ENCODE measurements at regions not wholly inside any gene's neighbourhood (a gene's known extent, or its start where the extent isn't known, plus 50 kb on each side); places are given as distances from the start of the nearest gene placed in this dataset.

GRCh38 chr13:66089711-66090110 is 1140.4 kb downstream of the PCDH9 start:
- no peaks in the 10 kb centered on the region for H3K9me2 ChIP-seq (replicated peaks; ENCODE audit: insufficient read depth, low read length)
- no peak overlapping the region for H2AFZ ChIP-seq (ENCODE audit: low read length)

GRCh38 chr13:66087269-66087710 is 1142.8 kb downstream of the PCDH9 start:
- H3K4me3 ChIP-seq (ENCODE audit: low read length) = no peak overlapping the region
- H3K27ac ChIP-seq (ENCODE audit: low read length) = no peak overlapping the region
- H3K9ac ChIP-seq (ENCODE audit: low read length) = no peak overlapping the region
- H3K4me1 ChIP-seq (ENCODE audit: low read length) = no peaks in the 10 kb centered on the region
- no peaks in the 10 kb centered on the region for H3K79me2 ChIP-seq (ENCODE audit: low read length)
- H4K20me1 ChIP-seq (ENCODE audit: insufficient read depth, low read length) = no peaks in the 10 kb centered on the region
- H3K9me3 ChIP-seq (replicated peaks; ENCODE audit: insufficient read depth, low read length) = no peaks in the 10 kb centered on the region
- TF ChIP-seq EZH2phosphoT487 (IDR thresholded peaks at IDR 0.05; ENCODE audit: low read length) = no peak
- no peak for TF ChIP-seq CTCF (IDR thresholded peaks at IDR 0.05; ENCODE audit: low read length)
- TF ChIP-seq EZH2 (optimal IDR thresholded peaks at IDR 0.05; ENCODE audit: low read depth, low read length) = no peak
- no peak overlapping the region for H3K4me2 ChIP-seq (ENCODE audit: low read depth, low read length)
- H2AFZ ChIP-seq (ENCODE audit: low read length) = no peak overlapping the region
- no peaks in the 10 kb centered on the region for H3K27me3 ChIP-seq (replicated peaks; ENCODE audit: insufficient read depth, low read length)
- no peaks in the 10 kb centered on the region for H3K36me3 ChIP-seq (replicated peaks; ENCODE audit: insufficient read depth, low read length)
- H3F3A ChIP-seq (ENCODE audit: insufficient read depth, low read length) = no peaks in the 10 kb centered on the region
- no peaks in the 10 kb centered on the region for H3K9me2 ChIP-seq (replicated peaks; ENCODE audit: insufficient read depth, low read length)
- no peak for DNase-seq

More at GRCh38 chr13:66089711-66090110, 1140.4 kb downstream of the PCDH9 start:
- Histone ChIP-seq H3K9me3 (replicated peaks; ENCODE audit: insufficient read depth, low read length) (no peaks in the 10 kb centered on the region), H3K27ac (ENCODE audit: low read length) (no peak overlapping the region), H3K36me3 (replicated peaks; ENCODE audit: insufficient read depth, low read length) (no peaks in the 10 kb centered on the region), H3K4me3 (ENCODE audit: low read length) (no peak overlapping the region), H3F3A (ENCODE audit: insufficient read depth, low read length) (no peaks in the 10 kb centered on the region), H3K4me2 (ENCODE audit: low read depth, low read length) (no peak overlapping the region), H3K4me1 (ENCODE audit: low read length) (no peaks in the 10 kb centered on the region), H3K9ac (ENCODE audit: low read length) (no peak overlapping the region), H4K20me1 (ENCODE audit: insufficient read depth, low read length) (no peaks in the 10 kb centered on the region), H3K27me3 (replicated peaks; ENCODE audit: insufficient read depth, low read length) (no peaks in the 10 kb centered on the region), H3K79me2 (ENCODE audit: low read length) (no peaks in the 10 kb centered on the region)
- TF ChIP-seq CTCF (IDR thresholded peaks at IDR 0.05; ENCODE audit: low read length) (no peak), EZH2 (optimal IDR thresholded peaks at IDR 0.05; ENCODE audit: low read depth, low read length) (no peak)
- no peak for DNase-seq

GRCh38 chr13:66077132-66077689 is 1152.9 kb downstream of the PCDH9 start:
- H3K36me3 ChIP-seq (replicated peaks; ENCODE audit: insufficient read depth, low read length) = no peaks in the 10 kb centered on the region
- no peaks in the 10 kb centered on the region for H3K9me2 ChIP-seq (replicated peaks; ENCODE audit: insufficient read depth, low read length)
- no peaks in the 10 kb centered on the region for H3K4me1 ChIP-seq (ENCODE audit: low read length)
- no peak overlapping the region for H3K27ac ChIP-seq (ENCODE audit: low read length)
- no peak overlapping the region for H2AFZ ChIP-seq (ENCODE audit: low read length)
- no peak overlapping the region for H3K4me3 ChIP-seq (ENCODE audit: low read length)
- no peak for DNase-seq
- H3K27me3 ChIP-seq (replicated peaks; ENCODE audit: insufficient read depth, low read length) = no peaks in the 10 kb centered on the region
- H3K9me3 ChIP-seq (replicated peaks; ENCODE audit: insufficient read depth, low read length) = no peaks in the 10 kb centered on the region
- TF ChIP-seq EZH2phosphoT487 (IDR thresholded peaks at IDR 0.05; ENCODE audit: low read length) (no peak), EZH2 (optimal IDR thresholded peaks at IDR 0.05; ENCODE audit: low read depth, low read length) (no peak), CTCF (IDR thresholded peaks at IDR 0.05; ENCODE audit: low read length) (no peak)
- H3K4me2 ChIP-seq (ENCODE audit: low read depth, low read length) = no peak overlapping the region
- no peaks in the 10 kb centered on the region for H3K79me2 ChIP-seq (ENCODE audit: low read length)
- H3F3A ChIP-seq (ENCODE audit: insufficient read depth, low read length) = no peaks in the 10 kb centered on the region
- no peaks in the 10 kb centered on the region for H4K20me1 ChIP-seq (ENCODE audit: insufficient read depth, low read length)
- H3K9ac ChIP-seq (ENCODE audit: low read length) = no peak overlapping the region

Data from MM.1S (cell line).